ENCODE measurements at regions not wholly inside any gene's neighbourhood (a gene's known extent, or its start where the extent isn't known, plus 50 kb on each side); places are given as distances from the start of the nearest gene placed in this dataset.

DNA sequence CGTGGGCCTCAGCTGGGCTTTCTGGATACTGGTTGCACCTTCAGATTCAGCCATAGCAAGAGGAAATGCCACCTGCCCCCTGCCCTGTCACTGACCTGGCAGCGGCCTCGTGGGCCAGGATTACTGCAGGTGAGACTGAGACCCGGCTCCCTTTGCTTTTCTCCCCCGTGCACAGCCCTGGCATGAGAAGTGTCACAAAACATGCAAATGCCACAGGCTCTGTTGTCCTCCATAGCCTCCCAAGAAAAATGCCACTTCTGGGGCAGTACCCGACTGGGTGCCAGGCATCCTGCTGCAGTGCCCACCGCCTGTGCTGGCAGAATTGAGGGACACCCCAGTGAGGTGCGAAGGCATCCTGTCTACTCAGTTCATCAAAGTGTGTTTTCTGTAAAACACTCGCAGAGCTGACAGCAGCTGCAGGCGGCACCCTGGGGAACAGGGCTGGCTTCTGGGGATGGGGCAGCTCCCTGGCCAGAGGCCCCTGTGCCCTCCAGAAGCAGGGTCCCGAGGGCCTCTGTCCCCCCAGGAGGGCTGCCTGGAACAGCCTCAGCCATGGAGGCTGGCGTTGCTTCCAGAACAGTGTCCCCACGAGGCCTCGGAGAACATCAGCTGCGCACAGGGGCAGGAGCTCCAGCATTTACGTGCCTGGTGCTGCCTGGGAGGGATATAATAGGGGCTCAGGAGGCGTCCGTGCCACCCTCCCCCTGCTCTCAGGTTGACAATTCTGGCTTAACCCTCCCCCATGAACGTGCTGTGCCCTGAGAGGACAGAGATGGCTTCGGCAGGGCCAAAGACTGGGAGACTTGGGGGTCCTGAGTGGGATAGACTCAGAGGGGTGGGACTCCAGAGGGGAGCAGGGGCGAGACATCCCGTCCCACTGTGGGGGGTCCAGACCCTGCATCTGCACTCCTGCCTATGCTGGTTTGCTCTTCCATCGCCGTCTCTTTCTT lies 99.5 kb upstream of the NKX1-1 start:
- TF ChIP-seq, protein P1, sequence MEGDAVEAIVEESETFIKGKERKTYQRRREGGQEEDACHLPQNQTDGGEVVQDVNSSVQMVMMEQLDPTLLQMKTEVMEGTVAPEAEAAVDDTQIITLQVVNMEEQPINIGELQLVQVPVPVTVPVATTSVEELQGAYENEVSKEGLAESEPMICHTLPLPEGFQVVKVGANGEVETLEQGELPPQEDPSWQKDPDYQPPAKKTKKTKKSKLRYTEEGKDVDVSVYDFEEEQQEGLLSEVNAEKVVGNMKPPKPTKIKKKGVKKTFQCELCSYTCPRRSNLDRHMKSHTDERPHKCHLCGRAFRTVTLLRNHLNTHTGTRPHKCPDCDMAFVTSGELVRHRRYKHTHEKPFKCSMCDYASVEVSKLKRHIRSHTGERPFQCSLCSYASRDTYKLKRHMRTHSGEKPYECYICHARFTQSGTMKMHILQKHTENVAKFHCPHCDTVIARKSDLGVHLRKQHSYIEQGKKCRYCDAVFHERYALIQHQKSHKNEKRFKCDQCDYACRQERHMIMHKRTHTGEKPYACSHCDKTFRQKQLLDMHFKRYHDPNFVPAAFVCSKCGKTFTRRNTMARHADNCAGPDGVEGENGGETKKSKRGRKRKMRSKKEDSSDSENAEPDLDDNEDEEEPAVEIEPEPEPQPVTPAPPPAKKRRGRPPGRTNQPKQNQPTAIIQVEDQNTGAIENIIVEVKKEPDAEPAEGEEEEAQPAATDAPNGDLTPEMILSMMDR (IDR thresholded peaks at IDR 0.05) = no peak
- TF ChIP-seq POLR2AphosphoS5 (IDR thresholded peaks at IDR 0.05) (no peak), POLR2A (IDR thresholded peaks at IDR 0.05) (no peak), EP300 (IDR thresholded peaks at IDR 0.05) (no peak)
